Tibial nerve (tissue), 4 donors: ENCODE measurements at regions not wholly inside any gene's neighbourhood (a gene's known extent, or its start where the extent isn't known, plus 50 kb on each side); places are given as distances from the start of the nearest gene placed in this dataset.

Experiments
- EP300 ChIP-seq, 2 donors: sonication (generic); formaldehyde crosslinking; IDR thresholded peaks; one replicate each; pipeline ENCODE4 v1.6.1; 2017; ENCODE audit warnings: antibody characterized with exemption in 2 of 2, mild to moderate bottlenecking in 1 of 2
- POLR2A ChIP-seq, 2 donors: fragments of 450-650 bp; IDR thresholded peaks; one replicate each; pipeline ENCODE4 v1.6.1; 2017; ENCODE audit warnings: antibody characterized with exemption in 2 of 2, mild to moderate bottlenecking in 2 of 2, moderate library complexity in 2 of 2
- TF ChIP-seq, protein P1 (sequence below), 5 experiments: fragments of 200-600 bp in 3 of 5; fragments of 450-650 bp in 2 of 5; sonication (generic) in 3 of 5; IDR thresholded peaks; one replicate each; pipeline ENCODE4 v1.5.1; 2016 to 2019; ENCODE audit warnings: antibody characterized with exemption in 5 of 5, mild to moderate bottlenecking in 3 of 5, moderate library complexity in 2 of 5

DNA sequence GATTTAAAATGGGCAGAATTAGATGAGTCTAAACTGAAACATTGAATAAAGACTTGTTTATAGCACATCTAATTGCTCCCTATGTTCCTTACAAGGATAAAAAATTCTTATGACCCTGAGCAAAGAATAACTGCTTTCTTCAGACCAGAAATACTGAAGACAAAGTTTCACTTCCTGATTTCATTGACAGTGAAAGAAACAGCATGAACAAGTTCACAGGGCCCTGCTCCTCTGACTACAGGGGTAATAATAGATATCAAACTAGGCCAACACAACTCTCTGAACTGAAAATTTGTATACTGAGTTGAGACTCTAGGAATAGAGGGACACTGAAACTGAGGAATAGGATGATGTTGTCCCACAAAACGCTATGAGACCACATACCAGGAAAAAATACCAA lies 1383.3 kb upstream of the CDH2 start:
- TF ChIP-seq POLR2A (IDR thresholded peaks at IDR 0.05) = no peak
- TF ChIP-seq EP300 (IDR thresholded peaks at IDR 0.05) = no peak
- TF ChIP-seq, protein P1, sequence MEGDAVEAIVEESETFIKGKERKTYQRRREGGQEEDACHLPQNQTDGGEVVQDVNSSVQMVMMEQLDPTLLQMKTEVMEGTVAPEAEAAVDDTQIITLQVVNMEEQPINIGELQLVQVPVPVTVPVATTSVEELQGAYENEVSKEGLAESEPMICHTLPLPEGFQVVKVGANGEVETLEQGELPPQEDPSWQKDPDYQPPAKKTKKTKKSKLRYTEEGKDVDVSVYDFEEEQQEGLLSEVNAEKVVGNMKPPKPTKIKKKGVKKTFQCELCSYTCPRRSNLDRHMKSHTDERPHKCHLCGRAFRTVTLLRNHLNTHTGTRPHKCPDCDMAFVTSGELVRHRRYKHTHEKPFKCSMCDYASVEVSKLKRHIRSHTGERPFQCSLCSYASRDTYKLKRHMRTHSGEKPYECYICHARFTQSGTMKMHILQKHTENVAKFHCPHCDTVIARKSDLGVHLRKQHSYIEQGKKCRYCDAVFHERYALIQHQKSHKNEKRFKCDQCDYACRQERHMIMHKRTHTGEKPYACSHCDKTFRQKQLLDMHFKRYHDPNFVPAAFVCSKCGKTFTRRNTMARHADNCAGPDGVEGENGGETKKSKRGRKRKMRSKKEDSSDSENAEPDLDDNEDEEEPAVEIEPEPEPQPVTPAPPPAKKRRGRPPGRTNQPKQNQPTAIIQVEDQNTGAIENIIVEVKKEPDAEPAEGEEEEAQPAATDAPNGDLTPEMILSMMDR (IDR thresholded peaks at IDR 0.05) = no peak
